H1 (cell line): ENCODE measurements at regions not wholly inside any gene's neighbourhood (a gene's known extent, or its start where the extent isn't known, plus 50 kb on each side); places are given as distances from the start of the nearest gene placed in this dataset.

Experiments
- CREB1 ChIP-seq: IDR thresholded peaks from 2 replicates; pipeline ENCODE4 v1.6.1; 2012; ENCODE audit warnings: inconsistent platforms
- POLR2AphosphoS5 ChIP-seq: IDR thresholded peaks from 2 replicates; pipeline ENCODE4 v1.6.1; 2011; ENCODE audit warnings: low read depth, low read length
- TF ChIP-seq, protein P1 (sequence below), 3 experiments: IDR thresholded peaks; 1 replicate in 2 of 3; 2 replicates in 1 of 3; pipeline versions ENCODE4 v1.5.1 to v1.6.1; 2011; ENCODE audit warnings: low read length in 3 of 3, mild to moderate bottlenecking in 3 of 3, inconsistent platforms in 2 of 3, low read depth in 1 of 3, moderate library complexity in 1 of 3; ENCODE audit not compliant: insufficient read depth in 1 of 3; ENCODE audit errors: control extremely low read depth in 1 of 3
- TF ChIP-seq, protein P2 (sequence below): IDR thresholded peaks from 2 replicates; pipeline ENCODE4 v1.6.1; 2012; ENCODE audit warnings: inconsistent platforms

DNA sequence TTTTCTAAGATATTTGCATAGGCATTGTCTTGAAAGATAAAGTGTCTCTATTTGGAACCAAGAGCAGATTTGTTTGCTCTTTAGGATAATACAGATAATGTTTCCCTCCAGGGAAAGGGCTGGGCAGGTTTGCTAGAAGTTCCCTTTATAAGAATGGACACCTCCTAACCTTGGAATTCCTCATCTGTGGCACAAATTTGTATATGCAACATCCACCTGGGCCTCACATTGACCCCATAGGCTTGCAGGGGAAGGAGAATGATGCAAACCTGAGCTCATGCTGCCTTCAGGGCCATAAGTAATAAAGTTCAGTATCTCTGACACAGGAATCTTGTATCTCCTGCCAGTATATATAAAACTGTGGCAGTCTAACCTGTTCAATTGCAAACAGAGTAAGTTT, 508.4 kb upstream of the MIR17HG start:
- TF ChIP-seq, protein P1, sequence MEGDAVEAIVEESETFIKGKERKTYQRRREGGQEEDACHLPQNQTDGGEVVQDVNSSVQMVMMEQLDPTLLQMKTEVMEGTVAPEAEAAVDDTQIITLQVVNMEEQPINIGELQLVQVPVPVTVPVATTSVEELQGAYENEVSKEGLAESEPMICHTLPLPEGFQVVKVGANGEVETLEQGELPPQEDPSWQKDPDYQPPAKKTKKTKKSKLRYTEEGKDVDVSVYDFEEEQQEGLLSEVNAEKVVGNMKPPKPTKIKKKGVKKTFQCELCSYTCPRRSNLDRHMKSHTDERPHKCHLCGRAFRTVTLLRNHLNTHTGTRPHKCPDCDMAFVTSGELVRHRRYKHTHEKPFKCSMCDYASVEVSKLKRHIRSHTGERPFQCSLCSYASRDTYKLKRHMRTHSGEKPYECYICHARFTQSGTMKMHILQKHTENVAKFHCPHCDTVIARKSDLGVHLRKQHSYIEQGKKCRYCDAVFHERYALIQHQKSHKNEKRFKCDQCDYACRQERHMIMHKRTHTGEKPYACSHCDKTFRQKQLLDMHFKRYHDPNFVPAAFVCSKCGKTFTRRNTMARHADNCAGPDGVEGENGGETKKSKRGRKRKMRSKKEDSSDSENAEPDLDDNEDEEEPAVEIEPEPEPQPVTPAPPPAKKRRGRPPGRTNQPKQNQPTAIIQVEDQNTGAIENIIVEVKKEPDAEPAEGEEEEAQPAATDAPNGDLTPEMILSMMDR (IDR thresholded peaks at IDR 0.05; ENCODE audit: control extremely low read depth in 1 of 3, insufficient read depth in 1 of 3, low read depth in 1 of 3, low read length in 3 of 3), result no peak
- TF ChIP-seq POLR2AphosphoS5 (no peak), CREB1 (no peak)
- TF ChIP-seq, protein P2, sequence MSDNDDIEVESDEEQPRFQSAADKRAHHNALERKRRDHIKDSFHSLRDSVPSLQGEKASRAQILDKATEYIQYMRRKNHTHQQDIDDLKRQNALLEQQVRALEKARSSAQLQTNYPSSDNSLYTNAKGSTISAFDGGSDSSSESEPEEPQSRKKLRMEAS, result no peak
